Forelimb muscle (tissue), 1 donor: ENCODE measurements at regions not wholly inside any gene's neighbourhood (a gene's known extent, or its start where the extent isn't known, plus 50 kb on each side); places are given as distances from the start of the nearest gene placed in this dataset.

ENCODE experiments used
- DNase-seq: peaks from one replicate; pipeline ENCODE4 v3.0.0-alpha.2; 2013; ENCODE audit warnings: low read depth

DNA sequence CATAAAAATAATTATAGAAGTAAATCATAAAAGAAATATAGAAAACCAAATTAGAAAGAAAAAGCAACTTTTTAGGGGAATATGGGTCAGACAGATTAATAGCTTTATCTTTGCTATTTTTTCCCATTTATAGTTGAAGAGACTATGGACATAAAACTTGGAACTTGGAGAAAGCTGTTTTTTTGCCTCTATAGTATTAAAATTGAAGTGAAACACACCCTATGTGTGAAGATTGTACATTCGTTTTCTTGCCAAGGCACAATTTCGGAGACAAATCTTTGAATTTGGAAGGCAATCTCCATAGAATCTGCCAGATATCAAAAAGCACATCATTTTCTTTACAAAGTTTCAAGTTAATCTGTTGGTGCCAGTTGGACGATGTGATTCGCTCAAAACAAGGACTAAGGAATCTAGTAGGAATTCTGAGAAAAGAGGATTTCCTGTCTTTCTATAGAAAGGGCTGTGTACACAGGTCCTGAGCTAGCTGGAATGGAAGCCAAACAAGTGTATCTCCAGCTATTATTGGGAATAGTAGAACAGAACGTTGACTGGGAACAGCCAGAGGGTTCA is 156.3 kb downstream of the SLC7A11 start:
- DNase-seq: no peak

DNA sequence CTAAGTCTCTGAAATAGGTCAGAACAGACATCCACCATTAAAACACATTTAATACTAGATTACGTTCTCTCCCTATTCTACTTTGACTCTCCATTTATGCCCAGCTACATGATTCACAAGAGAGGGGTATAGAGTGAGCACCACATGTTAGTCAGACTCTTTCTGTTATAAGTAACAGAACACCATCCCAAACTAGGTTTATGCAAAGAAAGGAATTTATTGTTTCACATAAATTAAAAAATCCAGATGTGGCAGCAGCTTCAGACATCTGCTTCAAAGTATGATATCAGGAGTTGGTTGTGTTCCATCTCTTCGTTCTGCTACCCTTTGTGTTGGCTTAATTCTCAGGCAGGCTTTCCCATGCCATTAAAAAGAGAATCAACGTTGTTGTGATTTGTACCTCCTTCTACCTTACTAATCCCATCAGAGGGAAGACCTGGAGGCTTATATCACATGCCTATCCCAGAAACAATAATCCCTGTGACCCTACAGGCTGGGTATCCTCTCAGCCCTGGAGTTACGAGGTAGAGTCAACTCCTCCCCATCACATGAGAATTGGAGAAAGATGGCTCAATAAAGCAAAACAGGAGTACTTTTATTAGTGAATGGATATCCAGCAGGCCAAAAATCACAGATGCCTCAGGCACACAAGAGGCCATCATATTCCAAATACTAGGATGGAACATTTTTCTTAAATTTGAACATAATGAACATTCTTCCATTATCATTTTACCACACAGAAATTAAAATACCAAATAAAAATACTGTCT is 163.2 kb downstream of the SLC7A11 start:
- no peak for DNase-seq

DNA sequence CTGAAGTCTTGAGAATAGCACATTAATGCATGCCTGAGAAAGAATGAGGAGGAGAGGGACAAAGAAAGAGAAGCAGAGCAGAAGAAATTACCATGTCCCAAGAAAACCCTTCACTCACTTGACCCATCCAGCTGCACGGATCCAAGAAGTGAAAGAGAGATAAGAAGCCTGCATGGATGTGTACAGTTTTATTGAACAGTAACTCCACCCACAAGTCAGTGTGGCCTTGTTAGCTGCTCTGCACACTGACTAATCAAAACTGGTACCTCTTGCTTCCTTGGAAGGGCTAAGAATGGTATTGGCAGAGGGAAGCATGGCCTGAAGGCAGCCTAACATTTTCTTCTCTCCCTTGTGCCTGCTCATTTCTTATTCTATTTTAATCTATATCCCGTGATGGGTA is 163.9 kb downstream of the SLC7A11 start:
- DNase-seq: no peak

DNA sequence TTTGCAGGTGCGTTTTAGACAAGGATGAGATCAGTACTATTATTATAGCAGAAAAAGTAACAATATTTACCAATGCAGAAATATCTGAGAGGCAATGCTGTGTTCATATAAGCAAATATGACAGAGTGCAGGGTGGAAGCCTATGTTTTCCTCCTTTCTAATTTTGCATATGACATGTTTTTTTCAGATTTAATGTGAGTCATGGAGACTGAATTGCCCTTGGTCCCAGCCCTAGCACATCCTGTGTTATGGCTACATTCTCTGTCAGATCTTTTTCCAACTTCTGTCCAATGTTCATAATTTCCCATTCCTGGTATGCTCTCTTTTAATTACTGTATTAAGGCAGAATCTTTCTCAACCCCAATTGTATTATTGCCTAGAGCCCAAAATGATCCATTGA is 165.6 kb downstream of the SLC7A11 start:
- no peak for DNase-seq

DNA sequence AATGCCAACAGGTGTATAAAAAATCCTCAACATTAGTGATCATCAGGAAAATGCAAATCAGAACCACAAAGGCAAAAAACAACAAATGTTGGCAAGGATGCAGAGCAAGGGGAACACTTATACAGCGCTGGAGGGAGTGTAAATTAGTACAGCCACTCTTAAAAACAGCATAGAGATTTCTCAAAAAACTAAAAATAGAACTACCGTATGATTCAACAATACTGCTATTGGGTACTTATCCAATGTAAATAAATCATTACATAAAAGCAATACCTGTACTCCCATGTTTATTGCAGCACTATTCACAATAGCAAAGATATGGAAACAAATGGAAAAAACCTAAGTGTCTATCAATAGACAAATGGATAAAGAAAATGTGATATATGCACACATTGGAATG is 171.3 kb downstream of the SLC7A11 start:
- DNase-seq: no peak

DNA sequence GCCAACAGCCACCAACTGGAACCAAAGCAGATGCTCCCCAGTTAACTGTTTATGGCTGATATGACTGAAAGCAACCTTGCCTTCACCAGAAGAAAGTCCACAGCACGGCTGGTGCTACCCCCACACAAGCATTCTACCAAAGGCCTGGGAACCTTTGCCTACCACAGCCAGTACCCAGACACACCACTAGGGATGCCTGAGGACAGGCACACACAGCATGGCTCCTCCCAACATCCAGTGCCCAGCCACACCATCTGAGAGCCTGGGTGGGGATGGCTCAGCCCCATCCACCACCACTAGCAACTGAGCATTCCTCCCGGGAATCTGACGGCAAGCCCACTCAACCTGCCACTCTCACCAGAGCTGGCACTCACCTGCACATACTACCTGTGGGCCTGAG is 178.6 kb downstream of the SLC7A11 start:
- DNase-seq: no peak

DNA sequence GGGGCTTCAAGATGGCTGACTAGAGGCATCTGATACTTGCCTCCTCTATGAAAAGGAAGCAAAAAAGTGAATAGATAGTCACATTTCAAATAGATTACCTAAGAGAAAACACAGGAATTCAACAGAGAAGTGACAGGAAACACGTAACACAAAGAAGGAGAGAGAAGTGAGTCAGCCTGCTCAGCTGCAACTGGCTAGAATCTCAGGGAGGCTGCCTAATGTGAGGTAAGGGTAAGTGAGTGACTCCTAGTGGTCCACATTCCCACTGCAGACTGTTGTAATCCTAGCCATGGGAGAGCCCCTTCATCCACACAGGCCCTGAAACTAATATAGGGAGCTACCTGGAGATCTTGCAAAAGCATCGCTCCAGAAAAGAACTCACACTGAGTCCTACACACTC is 179.2 kb downstream of the SLC7A11 start:
- DNase-seq: no peak

DNA sequence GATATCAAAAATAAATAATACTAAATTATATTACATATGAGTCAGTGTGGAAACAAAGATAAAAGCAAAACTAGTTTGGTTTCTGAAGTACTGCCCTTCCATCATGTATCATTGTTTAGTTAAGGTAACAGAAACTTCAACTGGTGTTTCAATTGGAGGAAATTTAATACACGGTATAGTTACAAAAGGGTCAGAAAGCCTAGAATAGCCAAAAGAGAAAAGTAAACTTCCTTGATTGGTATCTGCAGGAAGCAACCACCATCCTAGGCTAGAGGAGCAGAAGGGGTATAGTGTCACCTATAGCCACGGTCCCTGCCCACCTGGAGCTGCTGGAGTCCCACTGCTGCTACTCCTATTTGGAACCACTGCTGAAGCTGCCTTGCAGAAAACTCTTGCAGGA is 185.6 kb downstream of the SLC7A11 start:
- DNase-seq: no peak

DNA sequence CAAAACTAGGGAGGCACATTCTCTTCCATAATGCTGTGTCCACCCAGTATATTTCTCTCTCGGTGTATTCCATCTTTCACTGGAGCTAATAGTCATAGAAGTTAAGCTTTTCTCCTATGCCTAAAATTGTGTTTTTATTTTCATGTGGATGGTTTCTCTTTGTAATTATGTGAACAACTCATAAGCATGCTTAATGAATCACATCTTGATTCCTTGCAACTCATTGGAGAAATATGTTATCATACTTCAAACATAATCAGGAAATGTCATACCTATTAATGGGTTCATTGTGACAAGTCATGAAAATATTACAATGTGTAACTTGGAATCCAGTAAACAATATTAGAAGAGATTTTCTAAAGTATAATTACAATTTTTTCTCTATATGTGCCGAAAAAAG is 186.3 kb downstream of the SLC7A11 start:
- DNase-seq: no peak

DNA sequence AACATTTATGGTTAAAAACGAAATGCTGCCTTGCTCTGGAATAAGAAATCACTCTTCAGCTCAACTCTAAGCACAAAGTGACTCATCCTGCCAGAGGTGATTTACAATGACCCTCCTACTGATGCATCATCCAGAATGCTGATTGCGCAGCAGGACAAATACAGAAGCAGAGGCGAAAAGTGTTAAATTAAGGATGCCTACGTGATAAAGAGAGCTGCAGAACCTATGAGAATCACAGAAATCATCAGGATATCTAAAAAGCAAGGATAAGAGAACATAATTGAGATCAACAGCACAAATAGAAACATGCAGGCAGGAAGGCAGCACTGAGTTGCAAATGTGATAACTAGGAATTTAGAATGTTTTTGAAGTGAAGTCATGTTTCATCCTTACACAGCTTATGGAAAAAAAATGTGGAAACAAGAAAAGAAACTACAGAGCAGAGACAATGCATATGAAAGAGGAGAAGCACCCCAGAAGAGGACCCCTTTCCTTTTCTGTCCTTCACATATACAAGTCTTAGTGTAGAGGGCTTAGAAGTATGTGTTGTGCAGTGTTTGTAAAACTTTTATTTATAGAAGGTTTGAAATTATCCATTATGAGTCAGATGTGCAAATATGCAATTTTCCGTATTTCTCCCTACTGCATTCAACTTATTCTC is 188.4 kb downstream of the SLC7A11 start:
- DNase-seq: no peak

DNA sequence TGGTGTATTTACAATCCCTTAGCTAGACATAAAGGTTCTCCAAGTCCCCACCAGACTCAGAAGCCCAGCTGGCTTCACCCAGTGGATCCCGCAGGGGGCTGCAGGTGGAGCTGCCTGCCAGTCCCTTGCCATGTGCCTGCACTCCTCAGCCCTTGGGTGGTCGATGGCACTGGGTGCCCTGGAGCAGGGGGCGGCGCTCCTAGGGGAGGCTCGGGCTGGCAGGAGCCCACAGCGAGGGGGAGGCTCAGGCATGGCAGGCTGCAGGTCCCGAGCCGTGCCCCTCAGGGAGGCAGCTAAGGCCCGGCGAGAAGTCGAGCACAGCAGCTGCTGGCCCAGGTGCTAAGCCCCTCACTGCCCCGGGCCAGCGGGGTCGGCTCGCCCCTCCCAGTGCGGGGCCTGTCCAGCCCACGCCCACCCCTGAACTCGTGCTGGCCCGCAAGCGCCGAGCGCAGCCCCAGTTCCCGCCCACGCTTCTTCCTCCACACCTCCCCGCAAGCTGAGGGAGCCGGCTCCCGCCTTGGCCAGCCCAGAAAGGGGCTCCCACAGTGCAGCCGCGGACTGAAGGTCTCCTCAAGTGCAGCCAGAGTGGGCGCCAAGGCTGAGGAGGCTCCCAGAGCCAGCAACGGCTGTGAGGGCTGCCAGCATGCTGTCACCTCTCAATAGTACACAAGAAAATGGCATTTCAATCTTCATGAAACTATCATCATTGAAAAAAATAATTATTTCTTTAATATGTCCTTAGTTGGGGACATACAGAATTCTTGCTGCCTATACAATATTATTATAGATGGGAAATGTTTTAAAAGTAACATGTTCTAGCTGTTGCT is 189.1 kb downstream of the SLC7A11 start:
- DNase-seq: no peak

DNA sequence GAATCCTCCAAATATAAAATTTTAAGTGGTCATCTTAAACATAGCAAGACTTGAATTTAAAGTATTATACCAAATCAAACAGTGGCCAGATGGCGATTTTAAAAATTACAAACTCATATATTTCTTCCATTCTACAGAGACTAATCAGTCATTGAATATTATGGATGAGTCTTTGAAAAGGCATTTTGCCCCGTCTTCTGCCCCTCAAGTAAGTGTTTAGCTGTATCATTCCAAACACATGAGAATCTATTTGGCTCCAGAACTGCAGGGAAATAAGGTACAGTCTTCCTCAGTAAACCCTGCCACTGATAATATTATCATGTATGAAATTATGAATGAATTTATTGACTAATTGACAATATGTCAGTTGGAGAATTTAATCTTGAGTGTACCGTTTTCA is 191.0 kb downstream of the SLC7A11 start:
- no peak for DNase-seq

DNA sequence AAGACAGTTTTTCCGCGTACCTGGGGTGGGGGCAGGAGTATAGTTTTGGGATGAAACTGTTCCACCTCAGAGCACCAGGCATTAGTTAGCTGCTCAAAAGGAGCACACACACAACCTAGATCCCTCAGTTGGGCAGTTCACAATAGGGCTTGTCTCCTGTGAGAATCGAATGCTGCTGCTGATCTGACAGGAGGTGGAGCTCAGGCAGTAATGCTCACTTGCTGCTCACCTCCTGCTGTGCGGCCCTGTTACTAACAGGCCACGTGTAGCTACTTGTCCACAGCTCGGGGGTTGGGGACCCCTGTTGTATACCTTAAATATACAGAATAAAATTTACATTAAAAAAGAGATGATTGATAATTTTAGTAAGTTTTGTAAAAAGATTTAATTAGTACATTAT is 191.5 kb downstream of the SLC7A11 start:
- DNase-seq: no peak

DNA sequence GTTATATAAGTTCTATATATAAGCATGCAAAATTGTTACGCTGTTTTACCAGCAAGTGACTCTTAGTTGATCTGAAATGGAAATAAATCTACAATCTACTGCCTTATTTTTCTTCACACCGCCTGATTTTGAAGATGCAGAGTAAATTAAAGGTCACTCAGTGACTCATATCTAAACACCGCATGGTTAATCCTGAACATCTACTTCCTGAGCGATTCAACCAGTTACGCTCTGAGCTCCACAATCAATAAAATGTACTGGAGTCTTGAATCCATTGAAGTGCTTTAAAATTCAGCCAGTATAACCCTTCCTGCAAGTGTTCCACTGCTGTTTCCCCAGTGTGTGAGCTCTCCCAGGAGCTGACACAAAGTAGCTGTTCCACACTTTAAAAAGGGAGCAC is 192.8 kb downstream of the SLC7A11 start:
- DNase-seq: no peak

DNA sequence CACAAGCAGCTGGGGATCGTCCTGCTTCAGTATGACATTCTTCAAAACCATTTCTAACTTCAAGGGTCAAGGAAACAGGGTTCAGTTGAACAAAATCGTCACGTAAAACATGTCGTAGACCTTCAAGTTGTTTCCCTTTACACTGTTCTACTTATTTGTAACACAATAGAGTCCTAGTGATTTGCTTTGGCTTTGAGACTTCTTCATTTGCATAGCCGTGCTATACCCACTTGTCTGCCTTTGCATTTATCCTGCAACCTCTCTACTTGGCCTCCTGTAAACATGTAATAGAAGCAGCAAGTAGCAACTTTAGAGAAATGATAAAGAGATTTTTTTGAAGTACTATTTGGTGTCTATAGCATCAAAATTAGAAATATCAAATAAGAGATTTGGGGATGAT is 194.9 kb downstream of the SLC7A11 start:
- no peak for DNase-seq

DNA sequence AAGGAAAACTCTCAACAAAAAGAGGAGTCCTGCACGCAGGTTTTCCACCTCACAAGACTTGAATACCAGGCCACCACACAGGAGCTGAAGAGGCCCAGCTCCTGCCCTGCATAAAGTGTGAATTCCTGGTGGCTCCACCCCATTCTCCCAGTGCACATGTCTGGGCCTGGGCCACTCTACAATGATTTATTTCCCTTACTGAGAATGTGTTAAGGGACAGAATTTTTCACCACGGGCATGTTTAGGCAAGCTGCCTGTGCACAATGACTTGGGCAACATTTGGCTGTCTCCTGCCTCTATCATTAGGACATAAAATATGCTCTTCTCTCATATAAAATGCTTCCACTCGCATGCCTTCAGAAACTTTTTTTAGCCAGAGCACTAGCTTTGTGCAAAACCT is 197.1 kb downstream of the SLC7A11 start:
- DNase-seq: no peak

DNA sequence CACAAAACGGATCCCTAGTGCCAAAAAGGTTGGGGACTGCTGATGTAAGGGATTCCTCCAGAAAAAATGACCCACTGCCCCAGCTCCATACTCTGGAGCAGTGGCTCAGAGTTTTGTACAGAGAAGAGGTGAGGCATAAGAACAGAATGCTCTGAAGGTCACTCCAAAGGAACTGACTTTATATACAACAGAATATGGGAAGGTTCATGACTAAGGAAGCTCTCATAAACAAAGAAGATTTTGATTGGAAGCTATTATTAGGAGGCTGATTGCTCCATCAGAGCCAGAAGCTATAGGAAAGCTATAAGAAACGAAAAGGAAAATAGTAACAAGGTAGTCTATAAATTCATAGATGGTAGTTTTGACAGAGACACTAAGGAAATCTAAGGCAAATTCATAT is 203.1 kb downstream of the SLC7A11 start:
- DNase-seq: no peak

DNA sequence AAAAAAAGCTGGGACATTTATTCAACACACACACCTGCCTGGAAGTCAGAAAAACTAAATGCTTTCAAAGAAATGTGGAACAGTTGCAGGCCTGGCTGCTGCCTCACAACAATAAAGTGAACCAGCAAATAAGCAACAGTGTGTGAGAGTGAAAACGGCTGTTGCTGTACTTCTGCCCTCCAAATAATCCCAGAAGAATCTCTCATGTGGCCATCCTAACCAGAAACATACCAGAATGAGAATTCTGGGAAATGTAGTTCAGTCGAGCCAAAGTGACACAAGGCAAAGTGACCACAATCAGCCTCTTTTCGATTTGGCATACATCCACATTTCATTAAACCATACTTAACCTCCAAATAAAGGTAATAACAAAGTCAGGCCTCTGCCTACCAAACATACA is 204.5 kb downstream of the SLC7A11 start:
- no peak for DNase-seq

DNA sequence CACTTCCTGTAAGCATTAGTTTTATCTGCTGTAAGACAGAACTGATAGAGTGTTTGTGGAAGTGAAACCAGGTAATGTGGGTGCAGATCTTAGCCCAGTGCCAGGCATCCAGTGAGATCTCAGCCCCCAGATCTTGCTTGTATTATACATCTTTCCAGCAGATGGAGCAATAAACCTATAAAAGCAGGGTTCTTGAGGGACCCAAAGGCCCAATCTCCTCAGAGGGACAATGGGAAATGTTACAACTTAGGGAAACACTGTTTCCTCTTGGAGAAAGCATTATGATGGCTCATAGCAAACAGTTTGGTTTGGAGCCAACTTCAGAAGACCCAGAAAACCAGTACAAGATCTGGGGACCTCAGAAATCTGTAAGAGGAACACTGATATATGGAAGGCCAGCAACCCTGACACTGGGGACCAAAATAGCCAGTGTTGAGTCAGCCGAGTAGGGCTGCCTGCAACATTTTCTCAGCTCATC is 206.3 kb downstream of the SLC7A11 start:
- no peak for DNase-seq

DNA sequence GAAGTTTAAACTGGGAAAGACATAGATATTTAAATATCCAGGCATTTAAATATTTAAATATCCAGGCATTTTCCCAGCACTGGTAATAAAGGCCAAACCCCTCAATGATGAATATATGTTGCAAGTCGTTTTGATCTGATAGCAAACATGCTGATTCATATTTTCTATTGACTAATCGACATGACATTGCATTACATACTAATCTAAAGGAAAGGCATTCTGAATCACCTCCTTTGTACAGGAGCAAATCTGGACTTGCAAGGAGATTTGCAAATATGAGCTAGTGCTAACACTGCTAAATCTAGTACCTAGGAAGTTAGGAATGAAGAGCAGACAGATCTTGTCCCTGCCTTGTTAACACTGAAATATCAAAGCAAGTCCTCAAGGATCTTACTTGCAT is 207.3 kb downstream of the SLC7A11 start:
- no peak for DNase-seq

DNA sequence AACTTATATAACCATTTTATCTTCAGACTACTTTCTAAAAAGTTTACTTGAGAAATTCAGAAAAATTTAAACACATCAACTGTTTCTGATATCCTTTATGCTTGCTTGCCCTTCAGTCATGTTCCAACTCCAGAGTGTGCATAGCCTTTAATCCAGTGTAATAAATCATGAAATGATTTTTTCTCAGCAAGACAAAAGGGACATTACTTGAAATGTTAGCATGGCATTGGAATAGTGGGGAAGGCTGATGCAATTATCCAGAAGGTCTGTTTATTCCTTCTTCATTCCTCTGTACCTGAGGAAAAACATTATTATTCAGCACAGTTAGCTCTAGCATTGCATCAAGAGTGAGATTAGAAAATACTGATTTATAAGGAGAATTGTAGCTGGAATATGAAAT is 209.9 kb downstream of the SLC7A11 start:
- no peak for DNase-seq

DNA sequence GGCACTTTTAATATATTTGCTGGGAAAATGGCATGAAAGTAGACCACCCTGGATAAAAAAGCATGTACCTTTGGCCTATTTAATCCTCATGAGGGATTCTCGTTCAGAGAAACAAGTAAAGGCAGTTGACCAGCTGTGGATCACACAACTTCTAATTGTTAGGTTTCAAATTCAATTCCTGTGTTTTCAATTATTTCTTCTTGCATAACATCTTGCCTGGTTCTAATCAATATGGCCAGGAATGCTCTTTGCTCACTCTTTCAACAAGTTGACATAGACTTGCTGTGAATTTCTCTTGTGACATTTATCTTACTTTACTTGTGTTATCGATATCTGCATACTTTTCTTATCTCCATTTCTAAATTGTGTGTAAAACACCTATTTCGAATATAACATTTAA is 211.8 kb downstream of the SLC7A11 start:
- DNase-seq: no peak
